Tibial nerve (tissue), 4 donors: ENCODE measurements at regions not wholly inside any gene's neighbourhood (a gene's known extent, or its start where the extent isn't known, plus 50 kb on each side); places are given as distances from the start of the nearest gene placed in this dataset.
"Not testable (repeated sequence)": the region's sequence is repeated elsewhere in the genome, so short reads cannot be mapped to it uniquely, and the experiment has no call there.

Experiments
- DNase-seq, 2 donors: peaks; one replicate each; pipeline ENCODE4 v3.0.0-alpha.2; 2019; ENCODE audit warnings: low spot score in 2 of 2
- H3K27ac ChIP-seq, 4 donors: fragments of 200-600 bp; sonication (generic) in 3 of 4; one replicate each; pipeline ENCODE4 v1.5.1; 2017 to 2019; ENCODE audit warnings: mild to moderate bottlenecking in 1 of 4
- H3K27me3 ChIP-seq, 2 donors: fragments of 200-600 bp; sonication (generic) in 1 of 2; one replicate each; pipeline versions ENCODE4 v1.5.1 to v1.6.0; 2017 to 2019
- H3K36me3 ChIP-seq, 3 donors: fragments of 200-600 bp; sonication (generic); one replicate each; pipeline ENCODE4 v1.5.1; 2018 to 2019
- H3K4me1 ChIP-seq, 4 donors: fragments of 200-600 bp; sonication (generic) in 3 of 4; one replicate each; pipeline ENCODE4 v1.5.1; 2017 to 2019
- H3K4me3 ChIP-seq, 4 donors: fragments of 200-600 bp; sonication (generic) in 3 of 4; one replicate each; pipeline ENCODE4 v1.5.1; 2017 to 2019; ENCODE audit warnings: mild to moderate bottlenecking in 1 of 4, moderate library complexity in 1 of 4
- H3K9me3 ChIP-seq, 4 donors: fragments of 200-600 bp; sonication (generic) in 3 of 4; one replicate each; pipeline ENCODE4 v1.5.1; 2017 to 2019
- CTCF ChIP-seq, 5 experiments: fragments of 200-600 bp in 3 of 5; fragments of 450-650 bp in 2 of 5; sonication (generic) in 3 of 5; IDR thresholded peaks; one replicate each; pipeline ENCODE4 v1.5.1; 2016 to 2019; ENCODE audit warnings: antibody characterized with exemption in 5 of 5, mild to moderate bottlenecking in 3 of 5, moderate library complexity in 2 of 5
- EP300 ChIP-seq, 2 donors: sonication (generic); formaldehyde crosslinking; IDR thresholded peaks; one replicate each; pipeline ENCODE4 v1.6.1; 2017; ENCODE audit warnings: antibody characterized with exemption in 2 of 2, mild to moderate bottlenecking in 1 of 2
- POLR2A ChIP-seq, 2 donors: fragments of 450-650 bp; IDR thresholded peaks; one replicate each; pipeline ENCODE4 v1.6.1; 2017; ENCODE audit warnings: antibody characterized with exemption in 2 of 2, mild to moderate bottlenecking in 2 of 2, moderate library complexity in 2 of 2
- WGBS, 2 donors: methylation state at CpG; one replicate each; pipeline ENCODE4 v1.1.5; 2018; 5-methylcytosine and 5-hydroxymethylcytosine counted together

GRCh38 chr2:131657895-131658768 lies 130.4 kb downstream of the CCDC74A start:
- Histone ChIP-seq H3K27me3 (no peaks in the 10 kb centered on the region), H3K4me1 (no peaks in the 10 kb centered on the region), H3K27ac (no peak overlapping the region), H3K9me3 (no peaks in the 10 kb centered on the region), H3K36me3 (no peaks in the 10 kb centered on the region), H3K4me3 (no peak overlapping the region)
- no peak for TF ChIP-seq EP300 (IDR thresholded peaks at IDR 0.05)
- no peak for TF ChIP-seq CTCF (IDR thresholded peaks at IDR 0.05)
- TF ChIP-seq POLR2A (IDR thresholded peaks at IDR 0.05), result no peak
- DNase-seq, result no peak
- WGBS, 2 donors, result 96 to 97% methylated on average over 28 to 47 of the region's 49 CpGs

- Histone ChIP-seq H3K4me3 (no peak overlapping the region), H3K27ac (no peak overlapping the region), H3K36me3 (no peaks in the 10 kb centered on the region), H3K27me3 (no peaks in the 10 kb centered on the region), H3K9me3 (no peaks in the 10 kb centered on the region), H3K4me1 (no peaks in the 10 kb centered on the region)
- DNase-seq, result no peak
- TF ChIP-seq CTCF (IDR thresholded peaks at IDR 0.05) (no peak), EP300 (IDR thresholded peaks at IDR 0.05) (no peak), POLR2A (IDR thresholded peaks at IDR 0.05) (no peak)
- WGBS, 2 donors, result 92 to 95% methylated on average over 13 to 14 of the region's 16 CpGs
Observed at GRCh38 chr2:131658769-131659131, 131.1 kb downstream of the CCDC74A start.

- Histone ChIP-seq H3K36me3 (no peaks in the 10 kb centered on the region), H3K4me1 (no peaks in the 10 kb centered on the region), H3K4me3 (no peak overlapping the region), H3K9me3 (no peaks in the 10 kb centered on the region), H3K27me3 (no peaks in the 10 kb centered on the region), H3K27ac (no peak overlapping the region)
- 65 to 67% methylated on average over 4 to 8 of the region's 8 CpGs for WGBS, 2 donors
- no peak for DNase-seq
- TF ChIP-seq POLR2A (IDR thresholded peaks at IDR 0.05), result no peak
- no peak for TF ChIP-seq CTCF (IDR thresholded peaks at IDR 0.05)
- no peak for TF ChIP-seq EP300 (IDR thresholded peaks at IDR 0.05)
Observed at GRCh38 chr2:131659168-131659572, 131.5 kb downstream of the CCDC74A start.

- H3K27ac ChIP-seq, DNase-seq, H3K4me1 ChIP-seq, H3K4me3 ChIP-seq, H3K9me3 ChIP-seq, H3K27me3 ChIP-seq, H3K36me3 ChIP-seq: not testable (repeated sequence)
- 46 to 63% methylated on average over 8 of the region's 8 CpGs for WGBS, 2 donors
Observed at GRCh38 chr2:131661101-131661782, 133.6 kb downstream of the CCDC74A start.

- not testable (repeated sequence) for H3K9me3 ChIP-seq, DNase-seq, H3K4me1 ChIP-seq, H3K27ac ChIP-seq, H3K4me3 ChIP-seq, H3K27me3 ChIP-seq, H3K36me3 ChIP-seq
- WGBS, 2 donors, result 88 to 92% methylated on average over 5 of the region's 5 CpGs
Observed at GRCh38 chr2:131661884-131662535, 134.3 kb downstream of the CCDC74A start.

GRCh38 chr2:131663501-131663900 lies 135.8 kb downstream of the CCDC74A start:
- not testable (repeated sequence) for DNase-seq, H3K4me1 ChIP-seq, H3K4me3 ChIP-seq, H3K27me3 ChIP-seq, H3K36me3 ChIP-seq, H3K27ac ChIP-seq, H3K9me3 ChIP-seq
- 80 to 82% methylated on average over 5 of the region's 5 CpGs for WGBS, 2 donors

- WGBS, 2 donors, result 63 to 69% methylated on average over 3 of the region's 3 CpGs
Observed at GRCh38 chr2:131665716-131666115, 138.0 kb downstream of the CCDC74A start.

GRCh38 chr2:131668794-131669540 lies 141.3 kb downstream of the CCDC74A start:
- 50 to 55% methylated on average over 5 of the region's 5 CpGs for WGBS, 2 donors
- not testable (repeated sequence) for DNase-seq, H3K27ac ChIP-seq, H3K36me3 ChIP-seq, H3K27me3 ChIP-seq, H3K4me3 ChIP-seq
- H3K4me1 ChIP-seq, result peaks cover 0 to 20% (median 16%) of the 10 kb centered on the region in 4 donors
- H3K9me3 ChIP-seq, result peaks cover 0 to 10% (median 0%) of the 10 kb centered on the region in 4 donors

More at GRCh38 chr2:131665716-131666115, 138.0 kb downstream of the CCDC74A start:
- H3K36me3 ChIP-seq, DNase-seq, H3K27me3 ChIP-seq, H3K27ac ChIP-seq, H3K4me1 ChIP-seq, H3K4me3 ChIP-seq: not testable (repeated sequence)
- peaks cover 0 to 10% (median 0%) of the 10 kb centered on the region in 4 donors for H3K9me3 ChIP-seq

GRCh38 chr2:131671841-131672470 lies 144.3 kb downstream of the CCDC74A start:
- Histone ChIP-seq H3K9me3 (peaks cover 0 to 10% (median 0%) of the 10 kb centered on the region in 4 donors), H3K4me1 (peaks cover 0 to 26% (median 18%) of the 10 kb centered on the region in 4 donors)
- 46 to 75% methylated on average over 5 to 11 of the region's 28 CpGs for WGBS, 2 donors
- not testable (repeated sequence) for DNase-seq, H3K27ac ChIP-seq, H3K27me3 ChIP-seq, H3K36me3 ChIP-seq, H3K4me3 ChIP-seq
